HUES64 (cell line): ENCODE measurements at regions not wholly inside any gene's neighbourhood (a gene's known extent, or its start where the extent isn't known, plus 50 kb on each side); places are given as distances from the start of the nearest gene placed in this dataset.

Experiments used
- H3K27ac ChIP-seq: 2 replicates; pipeline ENCODE4 v1.7.0; 2013; ENCODE audit warnings: low read depth, low read length, inconsistent platforms
- H3K27me3 ChIP-seq: 2 replicates; pipeline ENCODE4 v1.6.1; 2013; ENCODE audit warnings: mild to moderate bottlenecking, low read length; ENCODE audit not compliant: insufficient read depth
- H3K36me3 ChIP-seq: 2 replicates; pipeline ENCODE4 v1.6.1; 2013; ENCODE audit warnings: mild to moderate bottlenecking, low read length; ENCODE audit not compliant: insufficient read depth
- H3K4me1 ChIP-seq: 2 replicates; pipeline ENCODE4 v1.6.1; 2013; ENCODE audit warnings: mild to moderate bottlenecking, low read length, moderate library complexity; ENCODE audit not compliant: insufficient read depth
- H3K4me3 ChIP-seq: 2 replicates; pipeline ENCODE4 v1.5.1; 2013; ENCODE audit warnings: mild to moderate bottlenecking, low read length, moderate library complexity
- H3K9ac ChIP-seq: 2 replicates; pipeline ENCODE4 v1.6.1; 2013; ENCODE audit warnings: mild to moderate bottlenecking, low read depth, low read length
- H3K9me3 ChIP-seq: 2 replicates; pipeline ENCODE4 v1.6.1; 2013; ENCODE audit warnings: low read depth, low read length; ENCODE audit not compliant: insufficient read depth
- WGBS: fragments of 150-250, 120-280 bp; methylation state at CpG from one replicate; pipeline ENCODE4 v1.1.7; 2013; ENCODE audit warnings: missing lambda C conversion rate; 5-methylcytosine and 5-hydroxymethylcytosine counted together

GRCh38 chr11:69930081-69931059, 111.2 kb upstream of the FGF3 start:
- H3K27me3 ChIP-seq = peaks cover 61% of the 10 kb centered on the region

GRCh38 chr11:69931060-69931910, 112.1 kb upstream of the FGF3 start:
- H3K4me1 ChIP-seq = peaks cover 7% of the 10 kb centered on the region; the same call in 1 of the 2 replicates
- H3K9ac ChIP-seq = no peak overlapping the region
- no peak overlapping the region for H3K4me3 ChIP-seq
- 91% methylated on average over 9 of the region's 10 CpGs for WGBS
- H3K36me3 ChIP-seq = no peaks in the 10 kb centered on the region
- H3K27me3 ChIP-seq = peaks cover 61% of the 10 kb centered on the region
- no peak overlapping the region for H3K27ac ChIP-seq
- no peaks in the 10 kb centered on the region for H3K9me3 ChIP-seq

More at GRCh38 chr11:69930081-69931059, 111.2 kb upstream of the FGF3 start:
- WGBS = 95% methylated on average over 19 of the region's 20 CpGs
- no peaks in the 10 kb centered on the region for H3K36me3 ChIP-seq
- no peak overlapping the region for H3K27ac ChIP-seq
- H3K9me3 ChIP-seq = no peaks in the 10 kb centered on the region
- H3K4me1 ChIP-seq = peaks cover 7% of the 10 kb centered on the region; the same call in 1 of the 2 replicates
- no peak overlapping the region for H3K4me3 ChIP-seq
- no peak overlapping the region for H3K9ac ChIP-seq

- no peak overlapping the region for H3K9ac ChIP-seq
- peaks cover 7% of the 10 kb centered on the region; the same call in 1 of the 2 replicates for H3K4me1 ChIP-seq
- H3K36me3 ChIP-seq = no peaks in the 10 kb centered on the region
- 51% methylated on average over 11 of the region's 11 CpGs for WGBS
- H3K27me3 ChIP-seq = peaks cover 57% of the 10 kb centered on the region
- H3K27ac ChIP-seq = no peak overlapping the region
- no peak overlapping the region for H3K4me3 ChIP-seq
- H3K9me3 ChIP-seq = no peaks in the 10 kb centered on the region
Observed at GRCh38 chr11:69931994-69932910, 113.0 kb upstream of the FGF3 start.

DNA sequence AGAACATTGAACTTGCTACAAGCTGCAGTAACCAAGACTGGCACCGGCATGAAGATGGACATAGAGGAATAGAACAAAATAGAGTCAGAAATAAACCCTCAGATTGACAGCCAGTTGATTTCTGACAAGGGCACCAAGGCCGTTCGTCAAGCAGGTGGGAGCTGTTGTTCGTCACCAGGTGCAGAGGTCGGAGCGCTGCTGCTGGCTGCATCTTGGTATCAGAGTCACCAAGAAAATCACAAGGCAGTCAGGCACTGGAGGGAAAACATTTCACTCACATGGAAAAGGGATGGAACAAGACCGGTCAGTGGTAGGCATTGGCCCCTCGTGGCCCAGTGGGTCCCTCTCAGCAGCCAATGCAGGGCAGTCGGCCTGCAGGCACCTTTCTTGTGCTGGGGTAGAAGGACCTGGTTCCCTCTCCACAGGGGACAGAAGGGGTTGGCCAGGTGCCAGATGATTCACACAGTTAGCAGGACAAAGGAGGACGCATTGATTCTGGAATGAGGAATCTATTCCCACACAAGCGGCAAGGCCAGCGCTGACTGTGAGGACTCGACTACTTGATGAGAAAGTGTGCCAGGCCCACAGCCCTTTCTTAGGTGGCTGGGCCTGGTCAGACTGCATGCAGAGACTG, 115.8 kb upstream of the FGF3 start:
- H3K36me3 ChIP-seq = no peaks in the 10 kb centered on the region
- H3K9ac ChIP-seq = no peak overlapping the region
- 74% methylated on average over 13 of the region's 13 CpGs for WGBS
- H3K4me3 ChIP-seq = no peak overlapping the region
- H3K27ac ChIP-seq = no peak overlapping the region
- H3K27me3 ChIP-seq = peaks cover 34% of the 10 kb centered on the region
- peaks cover 7% of the 10 kb centered on the region; the same call in 1 of the 2 replicates for H3K4me1 ChIP-seq
- no peaks in the 10 kb centered on the region for H3K9me3 ChIP-seq

DNA sequence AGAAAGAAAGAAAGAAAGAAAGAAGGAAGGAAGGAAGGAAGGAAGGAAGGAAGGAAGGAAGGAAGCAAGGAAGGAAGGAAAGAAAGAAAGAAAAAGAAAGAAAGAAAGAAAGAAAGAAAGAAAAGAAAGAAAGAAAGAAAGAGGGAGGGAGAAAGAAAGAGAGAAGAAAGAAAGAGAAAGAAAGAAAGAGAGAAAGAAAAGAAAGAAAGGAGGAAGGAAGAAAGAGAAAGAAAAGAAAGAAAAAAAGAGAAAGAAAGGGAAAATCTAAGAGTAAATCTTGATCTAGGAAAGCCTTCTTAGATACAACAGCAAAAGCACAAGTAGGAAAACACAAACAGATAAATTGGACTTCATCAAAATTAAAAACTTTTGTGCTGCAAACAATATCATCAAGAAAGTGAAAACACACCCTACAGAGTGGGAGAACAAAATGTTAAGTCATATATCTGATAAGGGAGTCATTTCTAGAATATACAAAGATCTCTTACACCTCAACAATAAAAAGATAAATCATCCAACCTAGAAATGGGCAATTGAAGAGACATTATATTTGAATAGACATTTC, 116.8 kb upstream of the FGF3 start:
- Histone ChIP-seq H3K27me3 (peaks cover 24% of the 10 kb centered on the region), H3K27ac (no peak overlapping the region), H3K36me3 (no peaks in the 10 kb centered on the region), H3K9ac (no peak overlapping the region), H3K4me3 (no peak overlapping the region), H3K4me1 (peaks cover 7% of the 10 kb centered on the region; the same call in 1 of the 2 replicates), H3K9me3 (no peaks in the 10 kb centered on the region)

DNA sequence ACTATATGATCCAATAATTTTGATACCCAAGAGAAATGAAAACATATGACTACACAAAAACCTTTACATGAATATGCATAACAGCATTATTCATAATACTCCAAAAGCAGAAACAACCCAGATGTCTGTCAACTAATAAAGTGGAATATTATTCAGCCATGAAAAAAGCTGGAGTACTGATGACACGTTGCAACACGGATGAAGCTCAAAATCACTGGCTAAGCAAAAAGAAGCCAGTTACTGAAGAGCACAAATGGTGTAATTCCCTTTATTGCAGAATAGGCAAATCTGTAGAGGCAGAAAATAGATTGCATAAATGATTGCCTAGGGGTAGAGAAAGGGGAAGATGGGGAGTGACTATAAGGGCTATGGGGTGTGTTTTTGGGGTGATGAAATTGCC, 117.6 kb upstream of the FGF3 start:
- Histone ChIP-seq H3K27me3 (peaks cover 17% of the 10 kb centered on the region), H3K27ac (no peak overlapping the region), H3K9me3 (no peaks in the 10 kb centered on the region), H3K9ac (no peak overlapping the region), H3K4me3 (no peak overlapping the region), H3K4me1 (peaks cover 7% of the 10 kb centered on the region; the same call in 1 of the 2 replicates), H3K36me3 (no peaks in the 10 kb centered on the region)
- WGBS = 93% methylated on average over 2 of the region's 2 CpGs

- Histone ChIP-seq H3K9ac (no peak overlapping the region), H3K36me3 (no peaks in the 10 kb centered on the region), H3K4me3 (no peak overlapping the region), H3K9me3 (no peaks in the 10 kb centered on the region), H3K27ac (no peak overlapping the region), H3K27me3 (peaks cover 9% of the 10 kb centered on the region; the same call in 1 of the 2 replicates), H3K4me1 (no peaks in the 10 kb centered on the region)
- WGBS = 93% methylated on average over 13 of the region's 13 CpGs
Observed at GRCh38 chr11:69938206-69938605, 119.0 kb upstream of the FGF3 start.

GRCh38 chr11:69939551-69940245, 120.5 kb upstream of the FGF3 start:
- Histone ChIP-seq H3K27me3 (no peaks in the 10 kb centered on the region; the same call in 1 of the 2 replicates), H3K9ac (no peak overlapping the region)
- 90% methylated on average over 28 of the region's 28 CpGs for WGBS

GRCh38 chr11:69940246-69940610, 121.0 kb upstream of the FGF3 start:
- H3K4me1 ChIP-seq = no peaks in the 10 kb centered on the region
- no peaks in the 10 kb centered on the region for H3K9me3 ChIP-seq
- no peak overlapping the region for H3K4me3 ChIP-seq
- 86% methylated on average over 6 of the region's 6 CpGs for WGBS
- no peaks in the 10 kb centered on the region for H3K36me3 ChIP-seq
- H3K27ac ChIP-seq = no peak overlapping the region
- no peak overlapping the region for H3K9ac ChIP-seq
- no peaks in the 10 kb centered on the region; the same call in 1 of the 2 replicates for H3K27me3 ChIP-seq

More at GRCh38 chr11:69939551-69940245, 120.5 kb upstream of the FGF3 start:
- Histone ChIP-seq H3K4me1 (no peaks in the 10 kb centered on the region), H3K27ac (no peak overlapping the region), H3K36me3 (no peaks in the 10 kb centered on the region), H3K4me3 (no peak overlapping the region), H3K9me3 (no peaks in the 10 kb centered on the region)
